ENCODE measurements at regions not wholly inside any gene's neighbourhood (a gene's known extent, or its start where the extent isn't known, plus 50 kb on each side); places are given as distances from the start of the nearest gene placed in this dataset.

DNA sequence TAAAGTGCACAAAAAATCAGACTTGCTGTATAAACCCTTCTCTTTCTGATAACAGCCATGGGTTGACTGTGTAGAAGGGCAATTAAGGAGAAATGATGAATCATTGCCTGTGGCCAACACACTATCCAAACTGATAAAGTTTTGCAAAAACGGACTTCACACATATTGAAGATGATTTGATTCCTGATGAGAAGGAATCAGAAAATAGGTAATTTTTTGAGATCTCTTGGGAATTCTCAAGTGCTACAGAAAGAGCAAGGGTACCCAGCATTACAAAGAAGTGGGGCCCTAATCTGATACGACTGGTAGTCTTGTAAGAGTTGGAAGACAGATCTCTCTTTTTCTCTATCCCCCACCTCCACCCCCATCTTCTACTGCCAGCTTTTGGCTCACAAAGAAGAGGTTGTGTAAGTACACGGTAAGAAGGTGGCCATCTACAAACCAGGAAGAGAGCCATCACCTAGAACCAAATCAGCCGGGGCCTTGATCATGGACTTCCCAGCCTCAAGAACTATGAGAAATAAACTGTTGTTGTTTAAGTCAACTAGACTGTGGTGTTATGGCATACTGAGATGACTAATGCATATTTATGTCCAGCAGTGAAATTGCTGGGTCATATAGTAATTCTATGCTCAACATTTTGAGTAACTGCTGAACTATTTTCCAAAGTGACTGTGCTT, 254.7 kb downstream of the EDEM1 start:
- no peak for TF ChIP-seq EZH2 (IDR thresholded peaks at IDR 0.05; ENCODE audit: borderline replicate concordance, low read depth, low read length, severe bottlenecking)
- TF ChIP-seq, protein P1, sequence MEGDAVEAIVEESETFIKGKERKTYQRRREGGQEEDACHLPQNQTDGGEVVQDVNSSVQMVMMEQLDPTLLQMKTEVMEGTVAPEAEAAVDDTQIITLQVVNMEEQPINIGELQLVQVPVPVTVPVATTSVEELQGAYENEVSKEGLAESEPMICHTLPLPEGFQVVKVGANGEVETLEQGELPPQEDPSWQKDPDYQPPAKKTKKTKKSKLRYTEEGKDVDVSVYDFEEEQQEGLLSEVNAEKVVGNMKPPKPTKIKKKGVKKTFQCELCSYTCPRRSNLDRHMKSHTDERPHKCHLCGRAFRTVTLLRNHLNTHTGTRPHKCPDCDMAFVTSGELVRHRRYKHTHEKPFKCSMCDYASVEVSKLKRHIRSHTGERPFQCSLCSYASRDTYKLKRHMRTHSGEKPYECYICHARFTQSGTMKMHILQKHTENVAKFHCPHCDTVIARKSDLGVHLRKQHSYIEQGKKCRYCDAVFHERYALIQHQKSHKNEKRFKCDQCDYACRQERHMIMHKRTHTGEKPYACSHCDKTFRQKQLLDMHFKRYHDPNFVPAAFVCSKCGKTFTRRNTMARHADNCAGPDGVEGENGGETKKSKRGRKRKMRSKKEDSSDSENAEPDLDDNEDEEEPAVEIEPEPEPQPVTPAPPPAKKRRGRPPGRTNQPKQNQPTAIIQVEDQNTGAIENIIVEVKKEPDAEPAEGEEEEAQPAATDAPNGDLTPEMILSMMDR (IDR thresholded peaks at IDR 0.05; ENCODE audit: borderline replicate concordance, extremely low read depth, low read length, poor library complexity, severe bottlenecking), result no peak

Data from DND-41 (cell line).